ENCODE measurements at regions not wholly inside any gene's neighbourhood (a gene's known extent, or its start where the extent isn't known, plus 50 kb on each side); places are given as distances from the start of the nearest gene placed in this dataset.
"Not testable (repeated sequence)": the region's sequence is repeated elsewhere in the genome, so short reads cannot be mapped to it uniquely, and the experiment has no call there.

GRCh38 chr20:7790189-7790588 is 150.1 kb downstream of the HAO1 start:
- no peak for DNase-seq (ENCODE audit: low read depth)
- no peak for TF ChIP-seq CTCF (conservative IDR thresholded peaks at IDR 0.05; ENCODE audit: low read depth, low read length)
- H3K4me3 ChIP-seq (ENCODE audit: low read length): no peak overlapping the region

- no peak for DNase-seq (ENCODE audit: low read depth)
- H3K4me3 ChIP-seq (ENCODE audit: low read length): no peak overlapping the region
- no peak for TF ChIP-seq CTCF (conservative IDR thresholded peaks at IDR 0.05; ENCODE audit: low read depth, low read length)
These were observed 147.9 kb downstream of the HAO1 start for GRCh38 chr20:7792150-7792869.

GRCh38 chr20:7798176-7798575 is 142.1 kb downstream of the HAO1 start:
- TF ChIP-seq CTCF (conservative IDR thresholded peaks at IDR 0.05; ENCODE audit: low read depth, low read length): no peak
- H3K4me3 ChIP-seq (ENCODE audit: low read length): no peak overlapping the region
- DNase-seq (ENCODE audit: low read depth): no peak

- H3K4me3 ChIP-seq (ENCODE audit: low read length): no peak overlapping the region
- TF ChIP-seq CTCF (conservative IDR thresholded peaks at IDR 0.05; ENCODE audit: low read depth, low read length): no peak
These were observed 140.4 kb downstream of the HAO1 start for GRCh38 chr20:7799862-7800261.

GRCh38 chr20:7803411-7804151 is 136.7 kb downstream of the HAO1 start:
- H3K4me3 ChIP-seq (ENCODE audit: low read length): peak overlapping the region; percentile 10
- DNase-seq (ENCODE audit: low read depth): not testable (repeated sequence)

More at GRCh38 chr20:7799862-7800261, 140.4 kb downstream of the HAO1 start:
- DNase-seq (ENCODE audit: low read depth): no peak

GRCh38 chr20:7806831-7807230 is 133.4 kb downstream of the HAO1 start:
- no peak overlapping the region for H3K4me3 ChIP-seq (ENCODE audit: low read length)
- no peak for DNase-seq (ENCODE audit: low read depth)
- TF ChIP-seq CTCF (conservative IDR thresholded peaks at IDR 0.05; ENCODE audit: low read depth, low read length): no peak

- no peak for DNase-seq (ENCODE audit: low read depth)
- no peak overlapping the region for H3K4me3 ChIP-seq (ENCODE audit: low read length)
- TF ChIP-seq CTCF (conservative IDR thresholded peaks at IDR 0.05; ENCODE audit: low read depth, low read length): no peak
These were observed 123.0 kb downstream of the HAO1 start for GRCh38 chr20:7817286-7817685.

Measured in retinal pigment epithelial cell (primary cell).